HUES48 (cell line): ENCODE measurements at regions not wholly inside any gene's neighbourhood (a gene's known extent, or its start where the extent isn't known, plus 50 kb on each side); places are given as distances from the start of the nearest gene placed in this dataset.

Experiments used
- H3K27ac ChIP-seq: one replicate; pipeline ENCODE4 v1.7.0; 2013; ENCODE audit warnings: low read depth, low read length, inconsistent platforms
- H3K27me3 ChIP-seq: 2 replicates; pipeline ENCODE4 v1.6.1; 2013; ENCODE audit warnings: mild to moderate bottlenecking, low read length; ENCODE audit not compliant: control insufficient read depth, insufficient read depth
- H3K36me3 ChIP-seq: 2 replicates; pipeline ENCODE4 v1.6.1; 2013; ENCODE audit warnings: low read length; ENCODE audit not compliant: control insufficient read depth, insufficient read depth
- H3K4me1 ChIP-seq: 2 replicates; pipeline ENCODE4 v1.6.1; 2013; ENCODE audit warnings: mild to moderate bottlenecking, low read length; ENCODE audit not compliant: control insufficient read depth, insufficient read depth
- H3K4me3 ChIP-seq: 2 replicates; pipeline ENCODE4 v1.5.1; 2013; ENCODE audit warnings: mild to moderate bottlenecking, low read depth, low read length
- H3K9ac ChIP-seq: 2 replicates; pipeline ENCODE4 v1.6.1; 2013; ENCODE audit warnings: mild to moderate bottlenecking, low read depth, low read length, moderate library complexity
- H3K9me3 ChIP-seq: 2 replicates; pipeline ENCODE4 v1.6.1; 2013; ENCODE audit warnings: low read length; ENCODE audit not compliant: control insufficient read depth, insufficient read depth

- no peak overlapping the region for H3K27ac ChIP-seq
- H3K4me3 ChIP-seq: no peak overlapping the region
- H3K9me3 ChIP-seq: no peaks in the 10 kb centered on the region
- no peaks in the 10 kb centered on the region for H3K4me1 ChIP-seq
- H3K9ac ChIP-seq: no peak overlapping the region
- no peaks in the 10 kb centered on the region for H3K27me3 ChIP-seq
- no peaks in the 10 kb centered on the region for H3K36me3 ChIP-seq
Observed at GRCh38 chr4:11497972-11498371, 69.3 kb upstream of the HS3ST1 start.

GRCh38 chr4:11497212-11497806, 68.6 kb upstream of the HS3ST1 start:
- no peaks in the 10 kb centered on the region for H3K9me3 ChIP-seq
- no peaks in the 10 kb centered on the region for H3K27me3 ChIP-seq
- no peaks in the 10 kb centered on the region for H3K4me1 ChIP-seq
- H3K4me3 ChIP-seq: no peak overlapping the region
- H3K36me3 ChIP-seq: no peaks in the 10 kb centered on the region
- H3K9ac ChIP-seq: no peak overlapping the region
- no peak overlapping the region for H3K27ac ChIP-seq

- no peak overlapping the region for H3K9ac ChIP-seq
- H3K27ac ChIP-seq: no peak overlapping the region
- H3K36me3 ChIP-seq: no peaks in the 10 kb centered on the region
- H3K9me3 ChIP-seq: no peaks in the 10 kb centered on the region
- H3K27me3 ChIP-seq: no peaks in the 10 kb centered on the region
- H3K4me1 ChIP-seq: no peaks in the 10 kb centered on the region
- H3K4me3 ChIP-seq: no peak overlapping the region
Observed at GRCh38 chr4:11496351-11496829, 67.7 kb upstream of the HS3ST1 start.

- Histone ChIP-seq H3K27me3 (no peaks in the 10 kb centered on the region), H3K9me3 (no peaks in the 10 kb centered on the region), H3K9ac (no peak overlapping the region), H3K4me1 (no peaks in the 10 kb centered on the region), H3K27ac (no peak overlapping the region), H3K4me3 (no peak overlapping the region), H3K36me3 (no peaks in the 10 kb centered on the region)
Observed at GRCh38 chr4:11495818-11496217, 67.1 kb upstream of the HS3ST1 start.

DNA sequence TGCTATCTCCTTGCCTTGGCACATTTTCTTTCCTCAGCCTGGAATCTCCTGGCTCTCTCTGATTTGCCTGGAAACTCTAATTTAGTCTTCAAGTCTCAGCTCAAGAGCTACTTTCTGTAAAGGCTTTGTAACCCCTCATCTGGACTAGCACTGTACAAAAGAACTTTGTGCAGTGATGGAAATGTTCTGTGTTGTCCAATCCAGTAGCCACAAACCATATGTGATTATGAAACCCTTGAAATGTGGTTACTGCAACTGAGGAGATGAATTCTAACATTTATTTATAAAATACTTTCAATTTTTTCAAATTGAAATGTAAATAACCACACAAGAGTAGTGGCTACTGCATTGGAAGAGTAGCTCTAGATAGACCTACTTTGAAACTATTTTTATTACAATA, 66.6 kb upstream of the HS3ST1 start:
- H3K27me3 ChIP-seq: no peaks in the 10 kb centered on the region
- H3K4me3 ChIP-seq: no peak overlapping the region
- H3K4me1 ChIP-seq: no peaks in the 10 kb centered on the region
- no peak overlapping the region for H3K27ac ChIP-seq
- no peak overlapping the region for H3K9ac ChIP-seq
- H3K36me3 ChIP-seq: no peaks in the 10 kb centered on the region
- H3K9me3 ChIP-seq: no peaks in the 10 kb centered on the region

GRCh38 chr4:11494232-11494631, 65.5 kb upstream of the HS3ST1 start:
- Histone ChIP-seq H3K27me3 (no peaks in the 10 kb centered on the region), H3K4me3 (no peak overlapping the region), H3K9me3 (no peaks in the 10 kb centered on the region), H3K9ac (no peak overlapping the region), H3K27ac (no peak overlapping the region), H3K36me3 (no peaks in the 10 kb centered on the region), H3K4me1 (no peaks in the 10 kb centered on the region)

DNA sequence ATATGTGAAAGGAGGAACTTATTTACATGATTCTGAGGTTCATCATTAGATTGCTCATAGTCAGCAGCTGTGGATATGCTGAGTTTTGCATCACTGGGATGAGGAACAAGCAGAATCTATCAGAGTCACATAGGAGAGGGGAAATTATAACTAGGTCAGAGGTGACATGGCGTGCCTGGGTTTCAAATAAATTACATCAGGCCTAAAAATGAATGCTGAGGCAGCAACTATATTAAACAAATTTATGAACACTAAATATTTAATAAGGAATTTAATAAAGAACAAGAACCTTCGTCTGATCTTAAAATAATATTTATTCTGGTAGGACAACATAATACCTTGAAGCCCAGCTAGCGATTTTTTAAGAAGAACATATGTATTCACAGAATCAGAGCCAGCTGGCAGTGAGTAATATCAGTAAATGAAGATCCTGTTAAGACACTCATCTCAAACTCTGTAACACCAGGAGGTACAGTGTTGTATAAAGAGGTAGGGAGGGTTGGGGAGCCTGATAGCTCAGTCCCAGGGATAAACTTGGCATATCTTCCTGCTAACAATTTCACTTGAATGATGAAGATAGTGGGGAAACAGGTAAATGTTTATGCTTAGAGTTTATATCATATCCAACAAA, 60.9 kb upstream of the HS3ST1 start:
- Histone ChIP-seq H3K36me3 (no peaks in the 10 kb centered on the region), H3K4me1 (no peaks in the 10 kb centered on the region), H3K27ac (no peak overlapping the region), H3K9me3 (no peaks in the 10 kb centered on the region), H3K4me3 (no peak overlapping the region), H3K27me3 (no peaks in the 10 kb centered on the region), H3K9ac (no peak overlapping the region)

- Histone ChIP-seq H3K27ac (no peak overlapping the region), H3K4me1 (no peaks in the 10 kb centered on the region), H3K9me3 (no peaks in the 10 kb centered on the region), H3K36me3 (no peaks in the 10 kb centered on the region), H3K9ac (no peak overlapping the region), H3K27me3 (no peaks in the 10 kb centered on the region), H3K4me3 (no peak overlapping the region)
Observed at GRCh38 chr4:11488657-11489452, 60.2 kb upstream of the HS3ST1 start.

GRCh38 chr4:11487868-11488544, 59.3 kb upstream of the HS3ST1 start:
- Histone ChIP-seq H3K4me3 (no peak overlapping the region), H3K27ac (no peak overlapping the region), H3K9ac (no peak overlapping the region), H3K36me3 (no peaks in the 10 kb centered on the region), H3K9me3 (no peaks in the 10 kb centered on the region), H3K27me3 (no peaks in the 10 kb centered on the region), H3K4me1 (no peaks in the 10 kb centered on the region)

DNA sequence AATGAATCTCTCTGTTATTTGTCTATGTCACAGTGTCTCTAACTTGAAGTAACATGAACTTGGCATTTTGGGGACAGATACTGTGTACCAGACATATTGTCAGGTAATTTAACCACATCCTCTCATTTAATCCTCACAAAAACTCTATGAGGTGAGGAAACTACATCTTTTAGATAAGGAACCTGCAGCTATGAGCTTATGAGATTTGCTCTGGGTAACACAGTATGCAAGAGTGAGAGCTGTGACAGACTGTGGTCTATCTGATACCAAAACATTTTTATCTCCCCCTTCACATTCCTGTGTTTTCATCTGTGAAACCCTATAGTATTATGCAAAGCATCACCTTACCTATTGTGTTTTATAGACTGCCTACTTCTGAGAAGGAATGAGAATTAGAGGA, 58.4 kb upstream of the HS3ST1 start:
- Histone ChIP-seq H3K27ac (no peak overlapping the region), H3K9me3 (no peaks in the 10 kb centered on the region), H3K4me3 (no peak overlapping the region), H3K36me3 (no peaks in the 10 kb centered on the region), H3K4me1 (no peaks in the 10 kb centered on the region), H3K9ac (no peak overlapping the region), H3K27me3 (no peaks in the 10 kb centered on the region)

DNA sequence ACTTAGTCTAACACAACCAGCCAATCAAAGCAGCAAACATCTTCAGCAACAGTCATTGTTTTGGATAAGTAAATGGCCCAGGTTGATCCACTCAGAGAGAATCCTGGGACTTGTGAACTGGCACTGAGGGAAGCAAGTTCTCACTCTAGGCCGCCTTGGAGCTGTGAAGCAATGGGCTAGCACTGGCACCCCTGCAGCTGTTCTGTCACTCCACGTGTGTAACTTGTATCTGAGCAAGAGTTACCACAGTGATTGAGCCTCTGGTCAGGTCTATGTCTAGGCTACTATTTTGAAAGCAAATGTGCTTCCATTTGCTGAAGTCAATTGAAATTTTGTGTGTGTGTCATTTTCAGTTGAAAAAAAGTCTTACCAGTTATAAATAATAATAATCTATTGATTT, 57.2 kb upstream of the HS3ST1 start:
- Histone ChIP-seq H3K27me3 (no peaks in the 10 kb centered on the region), H3K9me3 (no peaks in the 10 kb centered on the region), H3K4me1 (no peaks in the 10 kb centered on the region), H3K9ac (no peak overlapping the region), H3K36me3 (no peaks in the 10 kb centered on the region), H3K27ac (no peak overlapping the region), H3K4me3 (no peak overlapping the region)
